C4-2B (cell line): ENCODE measurements at regions not wholly inside any gene's neighbourhood (a gene's known extent, or its start where the extent isn't known, plus 50 kb on each side); places are given as distances from the start of the nearest gene placed in this dataset.

ENCODE experiments used
- ZFX ChIP-seq: fragments of 450-650 bp; IDR thresholded peaks from 2 replicates; pipeline ENCODE4 v1.6.1; 2017
- TF ChIP-seq, protein P1 (sequence below): fragments of 450-650 bp; conservative IDR thresholded peaks from 2 replicates; pipeline ENCODE4 v1.5.1; 2017; ENCODE audit warnings: mild to moderate bottlenecking

DNA sequence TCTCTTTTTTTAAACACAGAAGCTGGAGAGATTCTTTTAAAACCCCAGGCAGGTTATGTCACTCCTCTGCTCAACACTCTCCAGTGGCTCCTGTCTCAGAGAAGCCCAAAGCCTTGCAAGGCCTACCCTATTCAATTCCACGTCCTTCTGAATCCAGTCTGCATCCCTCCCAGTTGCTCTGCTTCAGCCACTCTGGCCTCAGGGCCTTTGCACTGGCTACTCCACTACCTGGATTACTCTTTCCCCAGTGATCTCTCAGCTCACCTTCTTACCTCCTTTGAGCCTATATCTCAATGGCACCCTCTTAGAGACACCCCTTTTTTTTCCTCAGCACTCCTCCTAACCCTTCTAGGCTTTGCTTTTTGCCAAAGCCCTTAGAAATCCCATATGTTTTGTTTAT is 185.8 kb downstream of the CLIC5 start:
- TF ChIP-seq, protein P1, sequence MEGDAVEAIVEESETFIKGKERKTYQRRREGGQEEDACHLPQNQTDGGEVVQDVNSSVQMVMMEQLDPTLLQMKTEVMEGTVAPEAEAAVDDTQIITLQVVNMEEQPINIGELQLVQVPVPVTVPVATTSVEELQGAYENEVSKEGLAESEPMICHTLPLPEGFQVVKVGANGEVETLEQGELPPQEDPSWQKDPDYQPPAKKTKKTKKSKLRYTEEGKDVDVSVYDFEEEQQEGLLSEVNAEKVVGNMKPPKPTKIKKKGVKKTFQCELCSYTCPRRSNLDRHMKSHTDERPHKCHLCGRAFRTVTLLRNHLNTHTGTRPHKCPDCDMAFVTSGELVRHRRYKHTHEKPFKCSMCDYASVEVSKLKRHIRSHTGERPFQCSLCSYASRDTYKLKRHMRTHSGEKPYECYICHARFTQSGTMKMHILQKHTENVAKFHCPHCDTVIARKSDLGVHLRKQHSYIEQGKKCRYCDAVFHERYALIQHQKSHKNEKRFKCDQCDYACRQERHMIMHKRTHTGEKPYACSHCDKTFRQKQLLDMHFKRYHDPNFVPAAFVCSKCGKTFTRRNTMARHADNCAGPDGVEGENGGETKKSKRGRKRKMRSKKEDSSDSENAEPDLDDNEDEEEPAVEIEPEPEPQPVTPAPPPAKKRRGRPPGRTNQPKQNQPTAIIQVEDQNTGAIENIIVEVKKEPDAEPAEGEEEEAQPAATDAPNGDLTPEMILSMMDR, result no peak
- no peak for TF ChIP-seq ZFX
